ENCODE measurements at regions not wholly inside any gene's neighbourhood (a gene's known extent, or its start where the extent isn't known, plus 50 kb on each side); places are given as distances from the start of the nearest gene placed in this dataset.
"Not testable (repeated sequence)": the region's sequence is repeated elsewhere in the genome, so short reads cannot be mapped to it uniquely, and the experiment has no call there.

GRCh38 chr18:37874721-37875120 lies 309.1 kb upstream of the CELF4 start:
- DNase-seq, result no peak

GRCh38 chr18:37873416-37873815 lies 307.8 kb upstream of the CELF4 start:
- DNase-seq, result no peak

- DNase-seq, result no peak
Observed at GRCh38 chr18:37872562-37872961, 307.0 kb upstream of the CELF4 start.

- no peak for DNase-seq
Observed at GRCh38 chr18:37871561-37871960, 306.0 kb upstream of the CELF4 start.

GRCh38 chr18:37869051-37869450 lies 303.5 kb upstream of the CELF4 start:
- DNase-seq, result no peak

GRCh38 chr18:37864122-37864521 lies 298.5 kb upstream of the CELF4 start:
- DNase-seq, result no peak

GRCh38 chr18:37861981-37862380 lies 296.4 kb upstream of the CELF4 start:
- no peak for DNase-seq

- no peak for DNase-seq
Observed at GRCh38 chr18:37854396-37854795, 288.8 kb upstream of the CELF4 start.

GRCh38 chr18:37853706-37854105 lies 288.1 kb upstream of the CELF4 start:
- no peak for DNase-seq

- no peak for DNase-seq
Observed at GRCh38 chr18:37852464-37852863, 286.9 kb upstream of the CELF4 start.

GRCh38 chr18:37847544-37847943 lies 281.9 kb upstream of the CELF4 start:
- DNase-seq, result no peak

- DNase-seq, result no peak
Observed at GRCh38 chr18:37846996-37847395, 281.4 kb upstream of the CELF4 start.

GRCh38 chr18:37845498-37845897 lies 279.9 kb upstream of the CELF4 start:
- no peak for DNase-seq

GRCh38 chr18:37844209-37844970 lies 278.8 kb upstream of the CELF4 start:
- DNase-seq, result no peak

GRCh38 chr18:37838083-37838482 lies 272.5 kb upstream of the CELF4 start:
- no peak for DNase-seq

GRCh38 chr18:37836071-37836970 lies 270.7 kb upstream of the CELF4 start:
- no peak for DNase-seq

- DNase-seq, result not testable (repeated sequence)
Observed at GRCh38 chr18:37832010-37832695, 266.6 kb upstream of the CELF4 start.

- DNase-seq, result no peak
Observed at GRCh38 chr18:37812961-37813360, 247.4 kb upstream of the CELF4 start.

- no peak for DNase-seq
Observed at GRCh38 chr18:37805773-37806404, 240.3 kb upstream of the CELF4 start.

- no peak for DNase-seq
Observed at GRCh38 chr18:37796823-37797349, 231.3 kb upstream of the CELF4 start.

GRCh38 chr18:37787452-37787851 lies 221.9 kb upstream of the CELF4 start:
- no peak for DNase-seq

GRCh38 chr18:37783771-37784170 lies 218.2 kb upstream of the CELF4 start:
- no peak for DNase-seq

- no peak for DNase-seq
Observed at GRCh38 chr18:37779220-37779619, 213.6 kb upstream of the CELF4 start.

Measured in NCI-H187 (cell line).